H9 (cell line): ENCODE measurements at regions not wholly inside any gene's neighbourhood (a gene's known extent, or its start where the extent isn't known, plus 50 kb on each side); places are given as distances from the start of the nearest gene placed in this dataset.

Source experiments
- DNase-seq: peaks from one replicate; pipeline ENCODE4 v3.0.0-alpha.2; 2017
- H2AFZ ChIP-seq: one replicate; pipeline ENCODE4 v1.6.1; 2013; ENCODE audit warnings: mild to moderate bottlenecking, low read length, control low read depth, moderate library complexity
- H2AK5ac ChIP-seq: 2 replicates; pipeline ENCODE4 v1.6.1; 2013; ENCODE audit warnings: low read length, control low read depth, mixed read lengths; ENCODE audit not compliant: insufficient read length
- H2BK120ac ChIP-seq: one replicate; pipeline ENCODE4 v1.6.1; 2013; ENCODE audit warnings: low read depth, mild to moderate bottlenecking, low read length, control low read depth, inconsistent platforms; ENCODE audit not compliant: poor library complexity, severe bottlenecking
- H2BK12ac ChIP-seq: 2 replicates; pipeline ENCODE4 v1.6.1; 2013; ENCODE audit warnings: low read length, control low read depth, mixed read lengths, low read depth; ENCODE audit not compliant: insufficient read length
- H2BK15ac ChIP-seq: 2 replicates; pipeline ENCODE4 v1.6.1; 2013; ENCODE audit warnings: low read depth, low read length, control low read depth
- H2BK20ac ChIP-seq: one replicate; pipeline ENCODE4 v1.6.1; 2013; ENCODE audit warnings: low read depth, mild to moderate bottlenecking, low read length, control low read depth, inconsistent platforms; ENCODE audit not compliant: poor library complexity, severe bottlenecking
- H2BK5ac ChIP-seq: 2 replicates; pipeline ENCODE4 v1.6.1; 2013; ENCODE audit warnings: low read length, control low read depth, mixed read lengths; ENCODE audit not compliant: insufficient read length
- H3K14ac ChIP-seq: 2 replicates; pipeline ENCODE4 v1.6.1; 2013; ENCODE audit warnings: low read length, control low read depth; ENCODE audit not compliant: insufficient read depth
- H3K18ac ChIP-seq: 2 replicates; pipeline ENCODE4 v1.6.1; 2013; ENCODE audit warnings: low read depth, mild to moderate bottlenecking, mixed read lengths, low read length, control low read depth; ENCODE audit not compliant: insufficient read length
- H3K23ac ChIP-seq: 2 replicates; pipeline ENCODE4 v1.6.1; 2013; ENCODE audit warnings: low read length, control low read depth, mixed read lengths, low read depth; ENCODE audit not compliant: insufficient read length
- H3K23me2 ChIP-seq: 2 replicates; pipeline ENCODE4 v1.6.1; 2013; ENCODE audit warnings: low read depth, mild to moderate bottlenecking, mixed read lengths, low read length, control low read depth; ENCODE audit not compliant: insufficient read length, poor library complexity, severe bottlenecking
- H3K27ac ChIP-seq: 2 replicates; pipeline ENCODE4 v1.5.1; 2013; ENCODE audit warnings: low read length, control low read depth, mixed read lengths, low read depth; ENCODE audit not compliant: insufficient read length
- H3K27me3 ChIP-seq: 2 replicates; pipeline ENCODE4 v1.6.1; 2013; ENCODE audit warnings: low read length, control low read depth, inconsistent platforms; ENCODE audit not compliant: insufficient read depth
- H3K4ac ChIP-seq: 2 replicates; pipeline ENCODE4 v1.6.1; 2013; ENCODE audit warnings: low read depth, mild to moderate bottlenecking, control low read depth, inconsistent platforms, low read length, moderate library complexity
- H3K4me1 ChIP-seq: 2 replicates; pipeline ENCODE4 v1.6.1; 2013; ENCODE audit warnings: low read length, control low read depth, inconsistent platforms; ENCODE audit not compliant: insufficient read depth
- H3K4me2 ChIP-seq: 2 replicates; pipeline ENCODE4 v1.6.1; 2013; ENCODE audit warnings: low read length, control low read depth, mixed read lengths; ENCODE audit not compliant: insufficient read length, insufficient read depth
- H3K56ac ChIP-seq: 2 replicates; pipeline ENCODE4 v1.6.1; 2013; ENCODE audit warnings: low read depth, mild to moderate bottlenecking, mixed read lengths, low read length, control low read depth; ENCODE audit not compliant: insufficient read length
- H3K79me1 ChIP-seq: 2 replicates; pipeline ENCODE4 v1.6.1; 2013; ENCODE audit warnings: low read depth, mild to moderate bottlenecking, moderate library complexity, low read length, control low read depth, inconsistent platforms; ENCODE audit not compliant: insufficient read depth, poor library complexity, severe bottlenecking
- H3K79me2 ChIP-seq: 2 replicates; pipeline ENCODE4 v1.6.1; 2013; ENCODE audit warnings: low read length, control low read depth, inconsistent platforms; ENCODE audit not compliant: insufficient read depth
- H3K9ac ChIP-seq: 2 replicates; pipeline ENCODE4 v1.6.1; 2013; ENCODE audit warnings: low read length, control low read depth, mixed read lengths; ENCODE audit not compliant: insufficient read length; ENCODE audit errors: extremely low read depth
- H3K9me3 ChIP-seq: one replicate; pipeline ENCODE4 v1.6.1; 2013; ENCODE audit warnings: low read depth, low read length, inconsistent platforms; ENCODE audit not compliant: control insufficient read depth
- H3T11ph ChIP-seq: one replicate; pipeline ENCODE4 v1.6.1; 2013; ENCODE audit warnings: mild to moderate bottlenecking, low read length, control low read depth, inconsistent platforms
- H4K20me1 ChIP-seq: one replicate; pipeline ENCODE4 v1.6.1; 2013; ENCODE audit not compliant: control insufficient read depth, insufficient read length, insufficient read depth
- H4K5ac ChIP-seq: 2 replicates; pipeline ENCODE4 v1.6.1; 2013; ENCODE audit warnings: low read depth, mild to moderate bottlenecking, mixed read lengths, low read length, control low read depth; ENCODE audit not compliant: insufficient read length
- H4K8ac ChIP-seq: replicated peaks from 2 replicates; pipeline ENCODE4 v1.6.1; 2013; ENCODE audit warnings: low read length, control low read depth, mixed read lengths, low read depth; ENCODE audit not compliant: insufficient read length
- H4K91ac ChIP-seq: 2 replicates; pipeline ENCODE4 v1.6.1; 2013; ENCODE audit warnings: low read depth, mild to moderate bottlenecking, moderate library complexity, mixed read lengths, low read length, control low read depth; ENCODE audit not compliant: insufficient read length
- H3K27ac Mint-ChIP-seq, 3 experiments: 2 replicates in 2 of 3; 3 replicates in 1 of 3; pipeline ENCODE4 v1.8.0; 2020 to 2021; ENCODE audit warnings: mixed read lengths in 3 of 3, mild to moderate bottlenecking in 1 of 3, moderate library complexity in 1 of 3
- H3K27me3 Mint-ChIP-seq: 2 replicates; pipeline ENCODE4 v1.8.0; 2021; ENCODE audit warnings: low read depth, mild to moderate bottlenecking, moderate library complexity, mixed read lengths
- H3K36me3 Mint-ChIP-seq, 3 experiments: 2 replicates in 2 of 3; 3 replicates in 1 of 3; pipeline ENCODE4 v1.8.0; 2020 to 2021; ENCODE audit warnings: low read depth in 3 of 3, mixed read lengths in 3 of 3; ENCODE audit not compliant: insufficient read depth in 1 of 3
- H3K4me1 Mint-ChIP-seq, 2 experiments: 2 replicates each; pipeline ENCODE4 v1.8.0; 2020; ENCODE audit warnings: mixed read lengths in 2 of 2
- H3K4me3 Mint-ChIP-seq, 2 experiments: 2 replicates in 1 of 2; 3 replicates in 1 of 2; pipeline ENCODE4 v1.8.0; 2020 to 2021; ENCODE audit warnings: mild to moderate bottlenecking in 2 of 2, mixed read lengths in 2 of 2, moderate library complexity in 1 of 2
- H3K9me3 Mint-ChIP-seq, 2 experiments: 2 replicates in 1 of 2; 3 replicates in 1 of 2; pipeline ENCODE4 v1.8.0; 2020; ENCODE audit warnings: mild to moderate bottlenecking in 2 of 2, mixed read lengths in 2 of 2, moderate library complexity in 1 of 2
- CTCF ChIP-seq: fragments of 200-600 bp; sonication (generic); conservative IDR thresholded peaks from 3 replicates; pipeline ENCODE4 v1.8.0; 2021; ENCODE audit warnings: antibody characterized with exemption, mild to moderate bottlenecking
- WGBS: extraction: QIAGEN DNeasy Blood & Tissue Kit; methylation state at CpG from one replicate; pipeline ENCODE4 v1.1.7; 2013; ENCODE audit warnings: missing lambda C conversion rate, low lambda C conversion rate, mixed read lengths; ENCODE audit not compliant: insufficient read length; ENCODE audit errors: extremely low coverage; 5-methylcytosine and 5-hydroxymethylcytosine counted together

- H3K27ac Mint-ChIP-seq: no peak overlapping the region; a peak in 1 of 7 replicates
- WGBS: no CpG with 5 or more reads among the region's 1 CpG
- no peak overlapping the region for H3K4me2 ChIP-seq
These were observed 637.8 kb upstream of the CHAC2 start for GRCh38 chr2:53129851-53130250.

More at GRCh38 chr2:53129851-53130250, 637.8 kb upstream of the CHAC2 start:
- Mint-ChIP-seq H3K4me1 (peaks cover 7 to 10% of the 10 kb centered on the region in 2 experiments; a peak in 2 of 4 replicates), H3K9me3 (no peaks in the 10 kb centered on the region), H3K27me3 (no peaks in the 10 kb centered on the region), H3K36me3 (no peaks in the 10 kb centered on the region), H3K4me3 (no peak overlapping the region)
- no peak overlapping the region for H2AFZ ChIP-seq
- no peaks in the 10 kb centered on the region for H4K20me1 ChIP-seq
- no peak for DNase-seq
- no peak overlapping the region for H3K56ac ChIP-seq
- no peak overlapping the region for H4K91ac ChIP-seq
- H3K27ac ChIP-seq: no peak overlapping the region
- H3K23me2 ChIP-seq: no peaks in the 10 kb centered on the region
- no peak overlapping the region for H3K9ac ChIP-seq
- H2BK120ac ChIP-seq: no peak overlapping the region
- H3K4me1 ChIP-seq: no peaks in the 10 kb centered on the region
- H3K23ac ChIP-seq: no peak overlapping the region
- no peak overlapping the region for H2BK5ac ChIP-seq
- no peaks in the 10 kb centered on the region for H3K79me2 ChIP-seq
- no peak overlapping the region for H4K8ac ChIP-seq
- H2BK15ac ChIP-seq: no peak overlapping the region
- no peak overlapping the region for H2BK12ac ChIP-seq
- no peak overlapping the region for H2AK5ac ChIP-seq
- no peak overlapping the region for H3K18ac ChIP-seq
- H3K27me3 ChIP-seq: no peaks in the 10 kb centered on the region
- no peak overlapping the region for H2BK20ac ChIP-seq
- no peak overlapping the region for H4K5ac ChIP-seq
- no peak overlapping the region for H3K14ac ChIP-seq
- no peak for TF ChIP-seq CTCF
- no peak overlapping the region for H3T11ph ChIP-seq
- no peak overlapping the region for H3K4ac ChIP-seq
- H3K9me3 ChIP-seq: no peaks in the 10 kb centered on the region
- H3K79me1 ChIP-seq: no peaks in the 10 kb centered on the region
